HL-60 (cell line): ENCODE measurements at regions not wholly inside any gene's neighbourhood (a gene's known extent, or its start where the extent isn't known, plus 50 kb on each side); places are given as distances from the start of the nearest gene placed in this dataset.

ENCODE experiments used
- DNase-seq, 2 experiments: peaks; one replicate each; pipeline ENCODE4 v3.0.0-alpha.2; 2010 to 2020; ENCODE audit warnings: low read depth in 1 of 2, low spot score in 1 of 2
- H3K27ac ChIP-seq: fragments of 250-450 bp; sonication (Bioruptor Pico); replicated peaks from 2 replicates; pipeline ENCODE4 v1.5.1; 2020; ENCODE audit warnings: mild to moderate bottlenecking, moderate library complexity
- H3K27me3 ChIP-seq: fragments of 250-450 bp; sonication (Bioruptor Pico); 2 replicates; pipeline ENCODE4 v1.5.1; 2021; ENCODE audit warnings: mild to moderate bottlenecking, moderate library complexity; ENCODE audit not compliant: insufficient read depth, poor library complexity, severe bottlenecking
- H3K4me3 ChIP-seq: replicated peaks from 2 replicates; pipeline ENCODE4 v1.5.1; 2011; ENCODE audit warnings: mild to moderate bottlenecking, control low read depth, low read length; ENCODE audit not compliant: insufficient read depth
- GABPA ChIP-seq: IDR thresholded peaks from 2 replicates; pipeline ENCODE4 v1.6.1; 2012; ENCODE audit warnings: low read depth
- POLR2AphosphoS5 ChIP-seq: IDR thresholded peaks from 2 replicates; pipeline ENCODE4 v1.6.1; 2012; ENCODE audit warnings: low read depth
- SPI1 ChIP-seq: IDR thresholded peaks from 2 replicates; pipeline ENCODE4 v1.6.1; 2012; ENCODE audit warnings: low read depth, mild to moderate bottlenecking, borderline replicate concordance
- TF ChIP-seq, protein P1 (sequence below): IDR thresholded peaks from one replicate; pipeline ENCODE4 v1.5.1; 2011; ENCODE audit warnings: low read length, control low read depth, inconsistent platforms; ENCODE audit not compliant: insufficient read depth
- TF ChIP-seq, protein P2 (sequence below): IDR thresholded peaks from 2 replicates; pipeline ENCODE4 v1.6.1; 2012; ENCODE audit warnings: low read depth; ENCODE audit not compliant: insufficient replicate concordance

DNA sequence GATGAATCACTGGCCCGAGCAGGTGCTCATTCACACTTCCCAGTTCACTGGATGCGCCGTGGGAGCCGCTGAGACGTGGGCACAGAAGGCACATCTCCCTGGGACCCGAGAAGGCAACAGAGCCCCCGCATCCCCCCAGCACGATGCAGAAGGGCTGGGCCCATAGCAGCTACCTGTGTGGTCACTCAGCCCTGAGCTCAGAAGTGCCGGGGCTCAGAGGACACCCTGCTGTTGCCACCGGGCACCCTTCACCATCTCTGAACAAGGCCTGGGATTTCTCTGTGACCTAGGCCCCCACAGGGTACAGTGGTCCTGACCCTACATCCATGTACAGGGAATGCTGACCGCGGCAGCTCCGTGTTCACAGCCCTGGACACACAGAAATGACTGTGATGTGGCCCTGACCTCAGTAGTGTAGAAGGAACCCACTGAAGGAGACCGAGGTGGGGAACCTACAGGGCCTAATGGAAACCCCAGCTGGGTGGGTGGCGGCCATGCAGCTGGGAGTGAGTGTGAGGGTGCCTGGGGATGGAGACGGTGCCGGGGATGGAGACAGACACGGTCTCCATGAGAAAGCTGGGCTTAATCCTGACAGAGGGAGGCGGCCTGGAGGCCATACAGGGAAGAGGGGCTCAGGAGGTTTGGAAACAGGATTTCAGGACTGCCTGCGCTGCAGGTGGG lies 111.9 kb upstream of the OTOS start:
- Histone ChIP-seq H3K27ac (no peak overlapping the region), H3K4me3 (no peak overlapping the region)
- TF ChIP-seq POLR2AphosphoS5, result no peak
- TF ChIP-seq GABPA, result no peak
- TF ChIP-seq SPI1, result no peak
- TF ChIP-seq, protein P1, sequence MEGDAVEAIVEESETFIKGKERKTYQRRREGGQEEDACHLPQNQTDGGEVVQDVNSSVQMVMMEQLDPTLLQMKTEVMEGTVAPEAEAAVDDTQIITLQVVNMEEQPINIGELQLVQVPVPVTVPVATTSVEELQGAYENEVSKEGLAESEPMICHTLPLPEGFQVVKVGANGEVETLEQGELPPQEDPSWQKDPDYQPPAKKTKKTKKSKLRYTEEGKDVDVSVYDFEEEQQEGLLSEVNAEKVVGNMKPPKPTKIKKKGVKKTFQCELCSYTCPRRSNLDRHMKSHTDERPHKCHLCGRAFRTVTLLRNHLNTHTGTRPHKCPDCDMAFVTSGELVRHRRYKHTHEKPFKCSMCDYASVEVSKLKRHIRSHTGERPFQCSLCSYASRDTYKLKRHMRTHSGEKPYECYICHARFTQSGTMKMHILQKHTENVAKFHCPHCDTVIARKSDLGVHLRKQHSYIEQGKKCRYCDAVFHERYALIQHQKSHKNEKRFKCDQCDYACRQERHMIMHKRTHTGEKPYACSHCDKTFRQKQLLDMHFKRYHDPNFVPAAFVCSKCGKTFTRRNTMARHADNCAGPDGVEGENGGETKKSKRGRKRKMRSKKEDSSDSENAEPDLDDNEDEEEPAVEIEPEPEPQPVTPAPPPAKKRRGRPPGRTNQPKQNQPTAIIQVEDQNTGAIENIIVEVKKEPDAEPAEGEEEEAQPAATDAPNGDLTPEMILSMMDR, result no peak
- TF ChIP-seq, protein P2, sequence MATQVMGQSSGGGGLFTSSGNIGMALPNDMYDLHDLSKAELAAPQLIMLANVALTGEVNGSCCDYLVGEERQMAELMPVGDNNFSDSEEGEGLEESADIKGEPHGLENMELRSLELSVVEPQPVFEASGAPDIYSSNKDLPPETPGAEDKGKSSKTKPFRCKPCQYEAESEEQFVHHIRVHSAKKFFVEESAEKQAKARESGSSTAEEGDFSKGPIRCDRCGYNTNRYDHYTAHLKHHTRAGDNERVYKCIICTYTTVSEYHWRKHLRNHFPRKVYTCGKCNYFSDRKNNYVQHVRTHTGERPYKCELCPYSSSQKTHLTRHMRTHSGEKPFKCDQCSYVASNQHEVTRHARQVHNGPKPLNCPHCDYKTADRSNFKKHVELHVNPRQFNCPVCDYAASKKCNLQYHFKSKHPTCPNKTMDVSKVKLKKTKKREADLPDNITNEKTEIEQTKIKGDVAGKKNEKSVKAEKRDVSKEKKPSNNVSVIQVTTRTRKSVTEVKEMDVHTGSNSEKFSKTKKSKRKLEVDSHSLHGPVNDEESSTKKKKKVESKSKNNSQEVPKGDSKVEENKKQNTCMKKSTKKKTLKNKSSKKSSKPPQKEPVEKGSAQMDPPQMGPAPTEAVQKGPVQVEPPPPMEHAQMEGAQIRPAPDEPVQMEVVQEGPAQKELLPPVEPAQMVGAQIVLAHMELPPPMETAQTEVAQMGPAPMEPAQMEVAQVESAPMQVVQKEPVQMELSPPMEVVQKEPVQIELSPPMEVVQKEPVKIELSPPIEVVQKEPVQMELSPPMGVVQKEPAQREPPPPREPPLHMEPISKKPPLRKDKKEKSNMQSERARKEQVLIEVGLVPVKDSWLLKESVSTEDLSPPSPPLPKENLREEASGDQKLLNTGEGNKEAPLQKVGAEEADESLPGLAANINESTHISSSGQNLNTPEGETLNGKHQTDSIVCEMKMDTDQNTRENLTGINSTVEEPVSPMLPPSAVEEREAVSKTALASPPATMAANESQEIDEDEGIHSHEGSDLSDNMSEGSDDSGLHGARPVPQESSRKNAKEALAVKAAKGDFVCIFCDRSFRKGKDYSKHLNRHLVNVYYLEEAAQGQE, result no peak

DNA sequence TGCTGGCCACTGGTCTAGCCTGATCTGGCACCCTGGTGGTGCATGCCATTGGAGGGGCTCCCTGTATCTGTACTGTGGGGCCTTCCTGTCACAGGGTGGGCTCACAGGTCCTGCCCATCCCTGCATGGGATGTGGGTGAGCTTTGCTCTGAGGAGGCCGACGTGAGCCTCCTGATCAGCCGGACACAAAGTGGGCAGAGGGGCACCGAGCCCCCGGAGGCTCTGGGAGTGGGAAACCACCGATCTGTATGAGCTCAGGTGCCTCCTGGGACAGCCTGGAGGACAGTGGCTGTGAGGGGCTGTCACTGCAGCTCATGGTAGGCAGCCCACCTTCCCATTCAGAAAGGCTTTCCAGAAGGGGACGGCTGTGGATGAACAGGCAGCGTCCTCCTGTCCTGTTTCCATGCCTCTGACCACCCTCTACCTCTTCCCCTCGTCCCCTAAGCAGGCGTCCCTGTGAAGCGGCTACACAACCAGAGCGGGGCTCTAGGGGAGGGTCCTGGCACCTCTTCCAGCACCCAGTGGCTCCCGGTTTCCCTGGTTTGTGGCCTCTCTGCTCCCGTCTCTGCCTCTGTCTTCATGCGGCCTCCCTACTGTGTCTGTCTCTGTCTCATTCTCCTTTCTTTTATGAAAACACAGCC lies 112.5 kb upstream of the OTOS start:
- H3K4me3 ChIP-seq, result no peak overlapping the region
- no peak for DNase-seq
- TF ChIP-seq SPI1, result no peak
- TF ChIP-seq POLR2AphosphoS5, result no peak
- TF ChIP-seq, protein P2, result no peak
- no peak for TF ChIP-seq GABPA
- TF ChIP-seq, protein P1, result no peak
- H3K27me3 ChIP-seq, result no peaks in the 10 kb centered on the region
- H3K27ac ChIP-seq, result no peak overlapping the region

More for the DNA sequence above, 111.9 kb upstream of the OTOS start:
- H3K27me3 ChIP-seq, result no peaks in the 10 kb centered on the region
- DNase-seq, result no peak

- DNase-seq, result no peak
- Histone ChIP-seq H3K27me3 (no peaks in the 10 kb centered on the region), H3K4me3 (no peak overlapping the region), H3K27ac (no peak overlapping the region)
- no peak for TF ChIP-seq SPI1
- TF ChIP-seq POLR2AphosphoS5, result no peak
- no peak for TF ChIP-seq GABPA
- TF ChIP-seq, protein P1, result no peak
- TF ChIP-seq, protein P2, result no peak
These were observed 113.2 kb upstream of the OTOS start for GRCh38 chr2:240253583-240254145.
